Prostate gland (tissue), 2 donors: ENCODE measurements at regions not wholly inside any gene's neighbourhood (a gene's known extent, or its start where the extent isn't known, plus 50 kb on each side); places are given as distances from the start of the nearest gene placed in this dataset.

Source experiments
- DNase-seq: peaks from one replicate; pipeline ENCODE4 v3.0.0-alpha.2; 2019; ENCODE audit warnings: low spot score
- H3K27ac ChIP-seq, 2 donors: fragments of 200-600 bp; sonication (generic); 2 replicates each; pipeline ENCODE4 v1.5.1; 2017 to 2019
- H3K27me3 ChIP-seq: fragments of 200-600 bp; sonication (generic); replicated peaks from 2 replicates; pipeline ENCODE4 v1.5.1; 2019; ENCODE audit not compliant: insufficient read depth
- H3K36me3 ChIP-seq, 2 donors: fragments of 200-600 bp; sonication (generic); 1 replicate in 1 of 2; 2 replicates in 1 of 2; pipeline versions ENCODE4 v1.5.1 to v1.8.1; 2017 to 2019
- H3K4me1 ChIP-seq: fragments of 200-600 bp; sonication (generic); replicated peaks from 2 replicates; pipeline ENCODE4 v1.5.1; 2019
- H3K4me3 ChIP-seq, 2 donors: fragments of 200-600 bp; sonication (generic); 2 replicates each; pipeline ENCODE4 v1.5.1; 2017 to 2019
- H3K9me3 ChIP-seq: fragments of 200-600 bp; sonication (generic); 2 replicates; pipeline ENCODE4 v1.5.1; 2017
- CTCF ChIP-seq, 4 experiments: fragments of 200-600 bp in 2 of 4; fragments of 450-650 bp in 2 of 4; sonication (generic) in 2 of 4; IDR thresholded peaks; 1 replicate in 3 of 4; 2 replicates in 1 of 4; pipeline ENCODE4 v1.5.1; 2016 to 2019; ENCODE audit warnings: antibody characterized with exemption in 4 of 4, mild to moderate bottlenecking in 2 of 4, moderate library complexity in 2 of 4
- POLR2A ChIP-seq: fragments of 450-650 bp; IDR thresholded peaks from one replicate; pipeline ENCODE4 v1.6.1; 2016; ENCODE audit warnings: antibody characterized with exemption, mild to moderate bottlenecking
- POLR2AphosphoS5 ChIP-seq: sonication (generic); formaldehyde crosslinking; IDR thresholded peaks from one replicate; pipeline ENCODE4 v1.6.1; 2017; ENCODE audit warnings: antibody characterized with exemption
- WGBS: methylation state at CpG from one replicate; pipeline ENCODE4 v1.1.5; 2018; 5-methylcytosine and 5-hydroxymethylcytosine counted together
- intact Hi-C: fragments of 100-400 bp; cut with DNase I; formaldehyde crosslinking; loops from one replicate; pipeline ENCODE4 v1.14.2; 2022

- intact Hi-C loops: no loop called here
- no peaks in the 10 kb centered on the region for H3K9me3 ChIP-seq
- TF ChIP-seq POLR2AphosphoS5 (no peak), CTCF (IDR thresholded peaks at IDR 0.05) (no peak), POLR2A (no peak)
Observed at GRCh38 chr6:148671952-148672351, 74.9 kb upstream of the UST start.

GRCh38 chr6:148674306-148674705, 72.5 kb upstream of the UST start:
- WGBS: 87% methylated on average over 1 of the region's 1 CpG
- intact Hi-C loops: no loop called here
- H3K36me3 ChIP-seq: no peaks in the 10 kb centered on the region
- no peak overlapping the region for H3K27ac ChIP-seq
- TF ChIP-seq POLR2A (no peak), POLR2AphosphoS5 (no peak), CTCF (IDR thresholded peaks at IDR 0.05) (no peak)
- no peak for DNase-seq
- H3K27me3 ChIP-seq: no peaks in the 10 kb centered on the region
- H3K4me3 ChIP-seq: no peak overlapping the region
- H3K4me1 ChIP-seq: no peaks in the 10 kb centered on the region
- H3K9me3 ChIP-seq: no peaks in the 10 kb centered on the region

More at GRCh38 chr6:148671952-148672351, 74.9 kb upstream of the UST start:
- H3K27me3 ChIP-seq: no peaks in the 10 kb centered on the region
- H3K4me1 ChIP-seq: no peaks in the 10 kb centered on the region
- no peak for DNase-seq
- no peak overlapping the region for H3K27ac ChIP-seq
- H3K36me3 ChIP-seq: no peaks in the 10 kb centered on the region
- no peak overlapping the region for H3K4me3 ChIP-seq

- H3K36me3 ChIP-seq: no peaks in the 10 kb centered on the region
- no peak for DNase-seq
- H3K9me3 ChIP-seq: no peaks in the 10 kb centered on the region
- H3K4me3 ChIP-seq: no peak overlapping the region
- no peaks in the 10 kb centered on the region for H3K4me1 ChIP-seq
- H3K27me3 ChIP-seq: no peaks in the 10 kb centered on the region
- 77% methylated on average over 8 of the region's 8 CpGs for WGBS
- TF ChIP-seq POLR2AphosphoS5 (no peak), CTCF (IDR thresholded peaks at IDR 0.05) (no peak), POLR2A (no peak)
- H3K27ac ChIP-seq: no peak overlapping the region
- intact Hi-C loops: no loop called here
Observed at GRCh38 chr6:148677594-148678476, 69.0 kb upstream of the UST start.

- no peak for DNase-seq
- no peak for TF ChIP-seq POLR2AphosphoS5
- Histone ChIP-seq H3K4me1 (no peaks in the 10 kb centered on the region), H3K9me3 (no peaks in the 10 kb centered on the region), H3K4me3 (no peak overlapping the region), H3K27me3 (no peaks in the 10 kb centered on the region), H3K36me3 (no peaks in the 10 kb centered on the region), H3K27ac (no peak overlapping the region)
- intact Hi-C loops: no loop called here
- WGBS: 98% methylated on average over 4 of the region's 4 CpGs
Observed at GRCh38 chr6:148678682-148679081, 68.1 kb upstream of the UST start.

GRCh38 chr6:148681666-148682065, 65.2 kb upstream of the UST start:
- intact Hi-C loops: no loop called here

More at GRCh38 chr6:148681666-148682065, 65.2 kb upstream of the UST start:
- no peaks in the 10 kb centered on the region for H3K36me3 ChIP-seq
- no peaks in the 10 kb centered on the region for H3K4me1 ChIP-seq
- DNase-seq: no peak
- TF ChIP-seq CTCF (IDR thresholded peaks at IDR 0.05): no peak
- TF ChIP-seq POLR2A: no peak
- no peak for TF ChIP-seq POLR2AphosphoS5
- no peak overlapping the region for H3K27ac ChIP-seq
- WGBS: 83% methylated on average over 1 of the region's 1 CpG
- no peaks in the 10 kb centered on the region for H3K27me3 ChIP-seq
- no peak overlapping the region for H3K4me3 ChIP-seq
- H3K9me3 ChIP-seq: no peaks in the 10 kb centered on the region
